ENCODE measurements at regions not wholly inside any gene's neighbourhood (a gene's known extent, or its start where the extent isn't known, plus 50 kb on each side); places are given as distances from the start of the nearest gene placed in this dataset.
"Not testable (repeated sequence)": the region's sequence is repeated elsewhere in the genome, so short reads cannot be mapped to it uniquely, and the experiment has no call there.

DNA sequence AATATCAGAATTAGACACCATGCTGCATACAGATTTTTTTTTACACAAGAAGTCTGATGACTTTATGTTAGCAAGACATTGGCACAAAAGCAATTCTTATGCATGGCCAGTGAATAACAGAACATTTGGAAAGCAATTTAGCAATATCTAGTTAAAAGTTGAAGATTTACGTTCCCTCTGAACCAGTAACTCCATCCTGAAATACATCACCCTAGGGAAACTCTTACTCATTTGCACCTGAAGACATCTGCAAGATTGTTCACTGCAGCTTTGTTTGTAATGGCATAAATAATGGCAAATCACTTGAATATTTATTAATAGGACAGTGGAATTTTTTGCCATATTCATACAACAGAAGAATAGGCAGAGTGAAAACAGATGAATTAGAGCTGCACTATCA lies 670.0 kb upstream of the NOVA1 start:
- DNase-seq = no peak

DNA sequence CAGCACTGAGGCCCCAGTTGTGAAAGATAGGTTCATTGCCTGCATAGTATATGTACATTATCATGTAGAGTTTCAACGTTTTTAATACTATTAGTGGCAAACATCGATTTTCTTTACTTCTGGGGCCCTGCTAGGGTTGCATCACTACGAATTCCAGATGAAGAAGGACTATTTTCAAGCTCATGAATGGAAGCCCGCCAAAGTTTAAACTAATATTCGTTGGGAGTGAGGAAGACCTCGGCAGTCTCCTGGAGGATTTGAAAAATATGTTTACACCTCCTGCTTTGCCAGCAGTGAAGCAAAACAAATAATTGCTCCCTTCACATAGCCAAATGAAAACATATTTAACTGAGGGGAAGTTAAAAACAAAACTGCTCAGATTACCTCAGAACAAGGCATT lies 672.9 kb upstream of the NOVA1 start:
- no peak for DNase-seq

DNA sequence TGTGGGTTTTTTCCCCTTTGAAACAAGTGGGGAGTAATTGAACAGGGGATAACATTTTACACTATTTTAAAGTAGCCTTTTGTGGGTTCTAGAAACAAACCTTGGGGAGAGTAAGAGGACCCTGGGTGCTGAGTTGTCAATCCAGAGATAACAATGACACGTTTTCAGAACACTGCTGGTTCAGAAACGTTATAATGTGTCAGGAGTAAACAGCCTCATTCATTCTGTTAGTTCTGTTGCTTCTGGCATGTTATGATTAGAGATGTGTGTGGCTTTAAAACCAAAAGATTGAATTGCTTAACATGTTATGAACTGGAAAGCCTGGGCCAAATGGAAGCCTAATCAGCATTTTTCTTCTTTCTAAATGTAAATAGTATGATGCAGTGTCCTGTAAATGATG lies 680.5 kb upstream of the NOVA1 start:
- DNase-seq = no peak

DNA sequence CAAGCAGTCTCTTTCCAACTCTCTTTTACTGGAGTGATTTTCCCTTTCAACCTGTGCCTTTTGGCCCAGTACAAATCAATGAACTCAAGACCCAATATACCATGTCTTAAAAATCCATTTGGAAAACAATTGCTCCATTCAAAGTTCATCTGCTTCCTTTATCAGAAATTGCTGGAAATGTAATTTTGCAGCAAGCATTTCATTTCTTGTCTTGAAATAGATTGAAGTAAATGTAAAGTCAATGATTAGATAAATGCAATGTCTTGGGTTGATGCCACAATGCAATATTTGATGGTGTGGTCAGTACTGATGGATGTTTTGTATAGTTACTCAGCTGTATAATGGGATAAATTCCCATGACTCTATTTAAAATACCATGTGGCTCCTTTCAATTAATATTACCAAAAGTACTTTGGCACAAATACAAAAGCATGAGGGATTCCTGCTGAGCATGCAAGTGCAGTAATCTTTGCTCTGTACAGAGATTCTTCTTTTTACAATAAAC lies 707.7 kb upstream of the NOVA1 start:
- no peak for DNase-seq

DNA sequence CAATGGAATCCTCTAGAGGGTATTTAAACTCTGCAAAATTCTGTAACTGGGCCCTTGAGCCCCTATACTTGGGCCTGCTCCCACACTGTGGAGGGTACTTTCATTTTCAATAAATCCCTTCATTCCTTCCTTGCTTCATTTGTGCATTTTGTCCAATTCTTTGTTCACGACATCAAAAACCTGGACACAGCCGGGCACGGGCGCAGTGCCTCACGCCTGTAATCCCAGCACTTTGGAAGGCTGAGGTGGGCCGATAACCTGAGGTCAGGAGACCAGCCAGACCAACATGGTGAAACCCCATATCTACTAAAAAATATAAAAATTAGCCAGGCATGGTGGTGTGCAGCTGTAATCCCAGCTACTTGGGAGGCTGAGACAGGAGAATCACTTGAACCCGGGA lies 714.9 kb upstream of the NOVA1 start:
- DNase-seq = not testable (repeated sequence)

DNA sequence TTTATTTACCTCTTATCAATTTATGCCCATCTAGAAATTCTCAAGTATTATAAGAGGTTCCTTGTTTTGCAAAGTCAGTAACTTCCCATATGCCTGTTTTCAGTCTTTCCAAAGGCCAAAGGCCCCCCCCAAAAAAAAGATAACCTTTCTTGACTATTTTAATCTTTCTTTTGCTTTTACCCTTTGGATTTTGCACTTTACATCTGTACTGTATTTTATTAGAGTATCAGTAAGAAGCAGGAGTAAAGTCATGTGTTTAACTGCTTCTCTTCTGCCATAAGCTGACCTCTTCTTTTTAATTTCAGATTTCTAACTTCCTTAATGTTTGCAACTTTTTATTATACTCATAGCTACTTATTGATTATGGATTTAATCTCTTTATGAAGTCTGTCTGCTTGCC lies 716.4 kb upstream of the NOVA1 start:
- no peak for DNase-seq

DNA sequence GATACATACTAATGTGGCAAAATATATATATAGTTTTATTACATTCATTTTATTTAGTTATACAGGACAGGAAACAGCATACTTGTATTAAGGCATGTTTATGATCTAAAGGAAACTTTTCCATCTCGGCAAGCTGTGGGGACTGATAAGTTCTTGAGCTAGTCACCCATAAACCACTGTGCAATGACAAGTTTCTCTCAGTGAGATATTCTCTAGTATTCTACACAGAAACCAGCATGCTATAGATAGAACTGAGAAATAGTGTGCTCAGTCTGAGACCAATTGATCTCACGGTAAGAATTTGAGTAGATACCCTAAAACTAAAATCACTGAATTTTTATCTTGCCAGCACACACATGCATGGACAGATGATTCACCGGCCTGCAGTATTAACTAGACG lies 717.6 kb upstream of the NOVA1 start:
- no peak for DNase-seq

DNA sequence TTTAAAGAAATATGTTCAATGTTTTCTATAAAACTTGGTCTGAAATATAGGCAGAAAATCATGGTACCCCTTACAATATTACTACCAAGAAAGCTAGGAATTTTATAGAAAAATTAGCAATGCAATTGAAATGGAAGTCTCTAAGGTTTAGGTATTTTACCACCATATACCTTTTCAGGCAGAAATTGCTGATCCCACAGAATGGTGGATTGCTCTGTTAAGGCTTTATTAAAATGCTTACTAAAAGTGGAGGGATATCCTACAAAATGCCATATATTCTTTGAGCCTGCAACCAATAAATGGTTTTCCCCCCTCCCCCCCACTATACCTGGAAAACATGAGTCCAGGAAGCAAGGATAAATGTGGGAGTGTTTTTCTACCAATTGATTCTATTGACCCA lies 718.1 kb upstream of the NOVA1 start:
- no peak for DNase-seq

DNA sequence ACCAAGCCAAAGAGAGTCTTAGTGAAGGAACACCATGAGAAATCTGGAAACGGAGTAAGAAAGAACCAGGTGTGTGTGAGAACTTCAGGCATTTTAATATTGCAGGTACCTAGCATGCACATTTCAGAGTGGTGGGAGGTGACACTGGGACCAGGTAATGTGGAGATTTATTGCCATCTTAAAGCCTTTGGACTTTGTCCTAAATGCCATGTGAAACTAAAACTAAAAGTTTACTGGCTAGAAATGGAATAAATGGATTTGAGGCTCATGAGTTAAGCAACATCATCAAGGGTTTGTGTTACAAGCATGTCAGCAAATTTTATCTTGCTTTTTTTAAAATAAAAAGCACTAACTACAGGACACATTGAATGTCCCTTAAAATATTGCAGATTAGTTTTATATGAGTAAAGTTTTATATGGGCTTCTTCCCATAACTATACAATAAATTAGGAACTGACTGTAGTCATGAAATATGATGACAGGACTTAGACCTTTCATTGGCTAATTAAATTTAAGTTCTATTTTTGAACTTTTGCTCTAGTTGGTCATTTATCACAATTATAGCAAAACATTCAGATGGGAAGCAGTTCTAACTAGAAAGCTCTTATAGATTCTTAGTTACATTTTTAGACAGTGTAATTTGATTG lies 721.1 kb upstream of the NOVA1 start:
- DNase-seq = no peak

DNA sequence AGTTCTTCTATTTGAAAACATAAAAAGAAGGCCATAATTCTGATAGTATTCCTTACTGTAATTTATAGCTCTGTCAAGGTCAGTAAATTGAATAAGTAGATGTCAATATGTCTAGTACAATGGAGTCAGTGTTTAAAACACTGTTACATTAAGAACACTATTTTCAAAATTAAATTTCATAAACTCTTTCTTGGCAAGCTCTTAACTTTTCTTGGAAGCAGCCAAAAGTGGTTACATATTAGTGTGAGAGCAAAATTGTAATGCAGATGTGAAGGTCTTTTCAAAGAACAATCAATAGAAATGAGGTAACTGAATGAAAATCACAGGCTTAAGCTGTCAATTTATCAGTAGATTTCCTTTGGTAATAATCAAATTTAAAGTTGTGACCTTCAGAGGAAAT lies 722.4 kb upstream of the NOVA1 start:
- DNase-seq = no peak

DNA sequence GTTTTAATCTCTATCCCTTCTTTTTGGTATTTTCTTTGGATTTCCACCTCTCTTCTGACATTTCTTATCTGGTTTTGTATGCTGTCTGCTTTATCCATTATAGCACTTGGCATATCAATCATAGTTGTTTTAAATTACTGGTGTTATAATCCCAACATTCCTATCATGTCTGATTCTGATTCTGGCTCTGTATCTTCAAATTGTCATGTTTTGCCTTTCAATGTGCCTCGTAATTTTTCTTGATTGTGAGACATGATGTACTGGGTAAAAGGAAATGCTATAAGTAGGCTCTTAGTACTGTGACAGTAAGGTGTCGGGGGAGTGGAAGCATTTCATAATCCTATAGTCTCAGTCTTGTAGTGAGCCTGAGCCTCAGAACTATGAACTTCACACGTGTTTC lies 729.3 kb upstream of the NOVA1 start:
- no peak for DNase-seq

DNA sequence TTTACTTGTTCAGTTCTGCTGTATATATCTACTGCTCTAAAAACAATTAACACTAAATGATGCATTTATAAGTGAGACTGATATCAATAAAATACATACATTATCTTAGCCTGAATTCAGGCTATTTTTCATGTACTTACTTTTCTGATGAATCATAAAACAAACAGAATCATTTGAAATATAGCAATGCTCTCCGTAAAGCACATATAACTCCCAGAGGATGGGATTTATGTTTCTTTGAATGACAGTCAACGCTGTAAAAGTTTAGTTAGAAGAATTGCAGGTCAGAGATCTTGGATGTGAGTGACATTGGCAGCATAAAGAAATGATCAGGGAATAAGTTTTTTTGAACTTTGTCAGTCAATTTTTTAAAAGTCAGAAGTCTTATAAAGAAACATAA lies 740.2 kb upstream of the NOVA1 start:
- no peak for DNase-seq

DNA sequence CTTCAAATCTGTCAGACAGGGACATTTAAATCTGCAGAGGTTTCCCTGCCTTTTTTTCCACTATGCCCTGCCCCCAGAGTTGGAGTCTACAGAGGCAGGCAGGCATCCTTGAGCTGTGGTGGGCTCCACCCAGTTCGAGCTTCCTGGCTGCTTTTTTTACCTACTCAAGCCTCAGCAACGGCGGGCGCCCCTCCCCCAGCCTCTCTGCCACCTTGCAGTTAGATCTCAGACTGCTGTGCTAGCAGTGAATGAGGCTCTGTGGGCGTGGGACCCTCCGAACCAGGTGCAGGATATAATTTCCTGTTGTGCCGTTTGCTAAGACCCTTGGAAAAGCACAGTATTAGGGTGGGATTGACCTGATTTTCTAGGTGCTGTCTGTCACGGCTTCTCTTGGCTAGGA lies 765.2 kb upstream of the NOVA1 start:
- not testable (repeated sequence) for DNase-seq

DNA sequence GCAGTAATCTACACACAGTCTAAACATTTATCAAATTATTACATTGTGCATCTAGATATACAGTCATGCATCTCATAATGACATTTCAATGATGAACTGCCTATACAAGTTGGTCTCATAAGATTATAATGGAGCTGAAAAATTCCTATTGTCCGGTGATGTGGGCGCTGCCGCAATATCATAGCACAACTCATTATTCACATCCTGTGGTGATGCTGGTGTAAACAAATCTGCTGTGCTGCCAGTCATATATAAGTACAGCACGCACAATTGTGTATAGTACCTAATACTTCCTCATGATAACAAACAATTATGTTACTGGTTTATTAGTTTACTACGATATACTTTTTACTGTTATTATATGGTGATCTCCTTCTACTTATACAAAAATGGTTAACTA lies 768.8 kb upstream of the NOVA1 start:
- no peak for DNase-seq

DNA sequence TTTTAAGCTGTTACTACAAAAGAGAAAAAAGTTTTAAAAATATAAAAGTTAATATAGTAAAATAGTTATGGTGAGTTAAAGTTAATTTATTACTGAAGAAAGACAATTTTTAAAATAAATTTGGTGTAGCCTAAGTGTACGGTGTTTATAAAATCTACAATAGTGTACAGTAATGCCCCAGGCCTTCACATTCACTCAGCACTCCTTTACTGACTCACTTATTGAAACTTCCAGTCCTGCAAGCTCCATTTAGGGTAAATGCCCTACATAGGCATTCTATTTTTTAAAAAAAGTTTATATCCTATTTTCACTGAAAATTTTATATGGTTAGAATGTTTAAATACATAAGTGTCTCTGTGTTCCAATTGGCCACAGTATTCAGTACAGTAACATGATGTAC lies 769.5 kb upstream of the NOVA1 start:
- DNase-seq = no peak

DNA sequence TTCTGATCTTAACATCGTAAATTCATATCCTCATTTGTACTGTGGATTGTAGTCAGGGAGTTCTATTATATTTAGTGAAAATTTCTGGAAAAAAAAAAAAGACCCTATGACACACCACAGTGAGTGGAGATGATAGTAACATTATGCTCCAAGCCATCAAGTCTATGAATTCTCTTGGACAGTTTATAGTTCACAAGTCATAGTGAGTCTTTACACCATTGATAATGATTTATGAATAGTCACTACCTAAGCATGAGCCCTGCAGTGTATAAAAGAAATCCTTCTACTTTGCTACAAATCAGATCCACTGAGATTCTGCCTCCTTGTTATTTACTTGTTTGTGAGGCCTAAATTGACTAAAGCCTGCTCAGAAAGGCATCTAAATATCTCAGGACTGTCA lies 772.2 kb upstream of the NOVA1 start:
- DNase-seq = no peak

DNA sequence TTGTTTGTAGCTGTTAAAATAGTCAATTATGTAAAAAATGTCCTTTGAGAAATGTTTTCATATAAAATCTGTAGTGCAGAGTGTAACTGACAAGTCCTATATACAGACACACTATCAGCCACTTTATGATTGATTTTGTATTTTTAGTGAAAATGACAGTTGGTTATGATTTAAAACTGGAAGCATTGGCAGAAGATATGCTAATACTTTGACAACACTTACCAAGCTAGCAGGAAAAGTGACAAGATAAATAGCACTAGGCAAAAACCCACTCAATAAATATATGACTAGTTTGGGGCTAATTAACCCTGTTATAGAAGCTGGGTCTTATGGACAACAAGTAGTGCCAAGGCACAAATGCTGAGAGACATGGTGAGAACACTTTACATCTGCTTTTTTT lies 772.9 kb upstream of the NOVA1 start:
- DNase-seq = no peak

DNA sequence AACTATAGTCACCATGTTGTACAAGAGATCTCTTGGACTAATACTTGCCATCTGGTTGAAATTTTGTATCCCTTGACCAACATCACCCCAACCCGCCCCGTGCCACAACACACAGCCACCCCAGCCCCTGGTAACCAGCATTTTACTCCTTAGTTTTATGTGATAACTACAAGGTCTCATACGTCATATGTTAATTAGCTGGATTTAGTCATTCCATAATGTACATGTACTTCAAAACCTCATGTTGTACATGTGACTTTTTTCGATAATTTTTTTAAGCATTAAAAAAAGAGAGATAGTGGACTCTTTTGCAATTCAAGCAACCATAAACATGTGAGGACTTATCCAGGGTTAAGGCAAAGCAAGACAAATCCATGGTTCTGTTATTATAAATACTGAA lies 773.4 kb upstream of the NOVA1 start:
- no peak for DNase-seq

DNA sequence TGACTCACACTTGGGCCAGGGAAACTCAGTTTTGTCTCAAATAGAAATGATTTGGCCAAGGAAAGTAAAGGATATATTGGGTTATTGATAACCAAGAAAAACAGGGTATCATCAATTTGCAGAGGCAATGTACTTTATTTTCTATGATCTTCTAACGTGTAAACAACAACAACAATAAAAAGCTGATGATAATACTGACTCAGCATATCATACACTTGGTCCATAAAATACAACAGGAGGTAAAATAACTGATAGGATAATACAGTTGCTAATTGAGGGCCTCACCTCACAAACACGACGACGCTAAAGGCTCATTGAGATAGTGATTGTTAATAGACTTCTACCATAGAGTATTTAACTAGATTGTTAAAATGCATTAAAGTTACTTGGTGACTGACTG lies 774.0 kb upstream of the NOVA1 start:
- no peak for DNase-seq

DNA sequence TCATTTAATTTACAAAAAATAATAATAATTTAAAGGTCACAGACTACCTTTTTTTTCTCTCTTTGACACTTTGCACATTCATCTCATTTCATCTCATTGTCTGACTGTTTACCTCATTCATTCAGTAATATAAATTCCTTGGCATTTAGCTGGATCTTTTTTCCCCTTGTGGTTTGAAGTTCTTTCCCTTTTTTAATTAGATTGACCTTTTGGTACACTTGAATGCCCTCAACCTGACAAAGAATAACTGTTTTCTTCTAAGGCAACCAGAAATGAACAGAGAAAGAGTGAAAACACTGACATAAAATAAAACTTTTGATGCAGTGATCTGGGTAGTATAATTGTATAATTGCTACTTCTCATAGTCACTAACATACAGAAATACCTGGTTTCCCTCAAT lies 774.9 kb upstream of the NOVA1 start:
- DNase-seq = no peak

DNA sequence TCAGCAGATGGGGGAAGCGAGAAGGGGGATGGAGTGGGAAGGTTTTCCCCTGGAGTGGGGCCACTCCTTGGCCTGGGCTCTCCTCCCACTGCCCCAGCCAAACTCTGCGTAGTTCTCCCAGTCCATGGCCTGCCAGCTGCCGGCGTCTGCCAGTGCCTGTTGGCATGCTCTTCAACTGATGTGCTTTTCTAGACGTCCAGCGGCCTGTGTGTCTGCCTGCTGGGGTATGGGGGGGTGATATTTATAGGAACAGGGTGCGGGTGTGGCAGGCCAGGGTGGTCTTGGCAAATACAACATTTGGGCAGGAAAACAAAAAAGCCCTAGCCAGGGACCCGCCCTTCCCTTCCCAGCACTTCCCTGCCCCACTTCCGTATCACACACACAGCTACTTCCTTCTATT lies 786.3 kb upstream of the NOVA1 start:
- no peak for DNase-seq

DNA sequence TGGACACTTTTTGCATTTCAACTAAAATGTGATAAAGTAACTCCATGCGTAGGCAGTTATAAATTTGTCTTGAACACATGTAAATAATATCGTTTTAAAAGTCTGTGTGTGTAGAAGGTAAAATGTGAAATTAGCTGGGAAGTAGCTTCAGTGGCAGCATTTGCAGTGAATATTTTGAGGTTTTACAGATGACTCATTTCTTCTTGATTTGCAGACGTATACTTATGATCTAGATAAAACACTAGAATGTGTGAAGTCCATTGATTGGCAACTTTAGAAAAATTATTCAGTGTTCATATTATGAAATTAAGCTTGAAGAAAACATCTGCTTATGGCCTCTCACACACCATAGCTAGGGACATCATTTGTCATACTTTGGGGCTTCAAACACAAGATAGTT lies 788.6 kb upstream of the NOVA1 start:
- no peak for DNase-seq

DNA sequence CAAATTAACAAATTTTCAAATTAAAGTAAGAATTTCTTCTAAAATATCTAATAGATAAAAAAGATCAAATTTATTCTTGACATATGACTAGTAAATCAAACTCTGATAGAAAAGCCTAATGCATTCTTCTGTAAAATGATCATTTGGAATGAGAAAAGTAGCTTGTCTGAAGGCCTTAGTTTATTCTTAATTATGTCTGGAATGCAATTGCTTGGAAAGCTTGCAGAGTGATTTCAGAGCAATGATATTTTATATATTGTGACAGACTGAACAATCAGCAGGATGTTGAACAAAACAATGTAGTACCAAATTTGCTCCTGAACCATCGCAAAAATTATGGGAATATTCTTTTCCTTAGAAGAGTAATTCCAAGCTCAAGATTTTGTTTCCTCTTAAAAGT lies 789.6 kb upstream of the NOVA1 start:
- no peak for DNase-seq

DNA sequence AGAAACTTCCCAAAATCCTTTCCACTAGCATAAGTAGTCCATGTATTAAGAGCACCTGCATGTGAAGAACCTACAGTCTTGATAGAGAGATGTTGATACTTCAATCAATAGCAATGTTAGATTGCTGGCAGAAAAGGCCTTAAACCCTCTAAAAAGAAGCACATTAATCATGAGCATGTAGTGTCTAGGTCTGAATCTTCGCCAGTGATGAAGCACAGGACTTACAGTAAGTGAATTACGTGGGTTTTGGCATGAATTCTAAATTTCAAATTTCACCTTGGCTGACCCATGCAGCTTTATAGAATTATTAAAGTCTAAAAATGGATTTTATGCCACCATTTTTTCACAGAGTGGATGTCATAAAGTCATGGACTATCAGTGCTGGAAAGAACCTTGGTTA lies 791.6 kb upstream of the NOVA1 start:
- DNase-seq = no peak

DNA sequence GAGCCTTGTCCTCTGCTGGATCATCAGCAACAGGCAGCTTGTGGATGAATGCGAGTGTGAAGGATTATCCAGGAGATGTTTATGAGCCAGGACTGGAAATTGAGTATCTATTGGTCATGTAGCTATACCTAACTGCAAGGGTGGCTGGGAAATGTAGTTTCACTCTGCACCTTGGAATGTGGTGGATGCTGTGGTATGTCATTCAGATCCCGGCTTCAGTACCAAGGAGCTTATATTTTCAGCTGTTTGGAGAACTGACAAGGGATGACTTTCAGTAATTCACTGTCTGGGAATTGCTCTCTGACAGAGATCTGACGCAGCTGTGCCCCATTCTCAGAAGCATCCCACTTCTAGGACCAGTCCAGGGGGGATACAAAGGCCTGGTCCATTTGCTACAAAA lies 792.3 kb upstream of the NOVA1 start:
- no peak for DNase-seq

DNA sequence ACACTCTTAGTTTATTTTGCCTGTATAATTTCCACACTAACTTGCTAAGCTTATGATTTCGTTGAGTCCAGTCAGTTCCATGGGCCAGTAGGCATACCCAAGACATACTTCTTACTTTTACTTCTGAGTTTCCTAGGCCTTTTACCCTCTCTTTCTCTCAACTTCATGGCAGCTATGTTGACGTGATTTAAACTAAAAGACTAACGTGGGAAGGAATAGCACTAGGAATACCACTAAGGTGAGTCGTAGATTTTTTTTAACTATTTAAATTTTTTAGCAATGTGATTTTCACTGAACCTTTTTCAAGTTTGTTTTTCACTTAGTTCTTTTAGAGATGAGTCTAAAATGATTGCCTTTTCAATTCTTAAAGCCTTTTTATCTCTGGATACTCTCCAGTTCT lies 793.5 kb upstream of the NOVA1 start:
- DNase-seq = no peak

All from DMS79 treated with DMSO at 0.1 percent for 48 hours (cell line).